A549 (cell line): ENCODE measurements at regions not wholly inside any gene's neighbourhood (a gene's known extent, or its start where the extent isn't known, plus 50 kb on each side); places are given as distances from the start of the nearest gene placed in this dataset.

Source experiments
- ATAC-seq, 2 experiments: fragments of 200-7000 bp in 1 of 2; fragments of >200 bp in 1 of 2; cut with Nextera tagmentation in 1 of 2; cut with Tn5 transposase in 1 of 2; 3 replicates each; pipeline versions ENCODE4 v1.8.0 to v1.9.1; 2018 to 2020; ENCODE audit warnings: mild to moderate bottlenecking in 1 of 2, moderate library complexity in 1 of 2
- CTCF ChIA-PET: fragments of 300-600 bp; sonication (Branson Sonifier 250); formaldehyde crosslinking; extraction: SDS; loops from one replicate; lab custom pipeline; 2021; ENCODE audit warnings: antibody characterized with exemption, inconsistent platforms; lab: Yijun Ruan, JAX
- POLR2A ChIA-PET: fragments of 350-600 bp; formaldehyde crosslinking; extraction: SDS; loops from one replicate; lab custom pipeline; 2021; ENCODE audit warnings: antibody characterized with exemption, inconsistent platforms; lab: Yijun Ruan, JAX
- DNase-seq, 2 experiments: peaks; one replicate each; pipeline versions ENCODE4 v3.0.0 to v3.0.0-alpha.2; 2011 to 2016; ENCODE audit warnings: low read depth in 1 of 2, low spot score in 1 of 2
- FAIRE-seq: peaks from 2 replicates; lab custom pipeline; 2011; peaks lifted over from hg19 to GRCh38; lab: Jason Lieb, UNC
- H3K27ac ChIP-seq, 2 experiments: fragments of >200 bp; sonication (Bioruptor Twin); formaldehyde crosslinking; 3 replicates each; pipeline ENCODE4 v1.5.1; 2016 to 2017
- H3K4me1 ChIP-seq: fragments of >200 bp; sonication (Bioruptor Twin); formaldehyde crosslinking; 3 replicates; pipeline ENCODE4 v1.6.1; 2016
- H3K4me2 ChIP-seq: fragments of >200 bp; sonication (Bioruptor Twin); formaldehyde crosslinking; 3 replicates; pipeline ENCODE4 v1.6.1; 2016
- H3K4me3 ChIP-seq: fragments of >200 bp; sonication (Bioruptor Twin); formaldehyde crosslinking; 3 replicates; pipeline ENCODE4 v1.5.1; 2016
- H3K9me3 ChIP-seq: fragments of >200 bp; sonication (Bioruptor Twin); formaldehyde crosslinking; 3 replicates; pipeline ENCODE4 v1.6.1; 2016
- ATOH8 ChIP-seq: fragments of 250-450 bp; sonication (Bioruptor Pico); IDR thresholded peaks from 2 replicates; pipeline ENCODE4 v1.5.0; 2020; ENCODE audit warnings: low read depth, mild to moderate bottlenecking, moderate library complexity
- BCL3 ChIP-seq: fragments of >200 bp; sonication (Bioruptor Twin); formaldehyde crosslinking; IDR thresholded peaks from 3 replicates; pipeline ENCODE4 v1.6.1; 2016
- CHD4 ChIP-seq: fragments of 200-600 bp; sonication (generic); IDR thresholded peaks from 2 replicates; pipeline ENCODE4 v1.6.1; 2016; ENCODE audit warnings: antibody characterized with exemption, mild to moderate bottlenecking, borderline replicate concordance
- EHMT2 ChIP-seq: fragments of 200-600 bp; sonication (generic); IDR thresholded peaks from 2 replicates; pipeline ENCODE4 v1.6.1; 2016; ENCODE audit warnings: antibody characterized with exemption, low read depth, mild to moderate bottlenecking, moderate library complexity
- ESRRA ChIP-seq: fragments of 150-350 bp; IDR thresholded peaks from 2 replicates; pipeline ENCODE4 v1.6.1; 2014; ENCODE audit warnings: mild to moderate bottlenecking, low read length, borderline replicate concordance
- FOXS1 ChIP-seq: fragments of 250-450 bp; sonication (Bioruptor Pico); IDR thresholded peaks from 2 replicates; pipeline ENCODE4 v1.5.0; 2020; ENCODE audit warnings: mild to moderate bottlenecking, moderate library complexity
- HES2 ChIP-seq: fragments of >200 bp; sonication (Bioruptor Twin); formaldehyde crosslinking; IDR thresholded peaks from 2 replicates; pipeline ENCODE4 v1.6.1; 2016
- HEYL ChIP-seq: fragments of 250-450 bp; sonication (Bioruptor Pico); IDR thresholded peaks from 2 replicates; pipeline ENCODE4 v1.8.0; 2021; ENCODE audit warnings: mild to moderate bottlenecking, moderate library complexity
- HMGXB4 ChIP-seq: fragments of 250-450 bp; sonication (Bioruptor Pico); IDR thresholded peaks from 2 replicates; pipeline ENCODE4 v1.5.0; 2021; ENCODE audit warnings: mild to moderate bottlenecking, moderate library complexity, borderline replicate concordance
- HOXA7 ChIP-seq: fragments of 250-450 bp; sonication (Bioruptor Pico); IDR thresholded peaks from 2 replicates; pipeline ENCODE4 v1.5.0; 2020; ENCODE audit warnings: mild to moderate bottlenecking, moderate library complexity
- HOXB13 ChIP-seq: fragments of 250-450 bp; sonication (Bioruptor Pico); IDR thresholded peaks from 2 replicates; pipeline ENCODE4 v1.5.0; 2020; ENCODE audit warnings: low read depth, mild to moderate bottlenecking, moderate library complexity
- HOXB5 ChIP-seq: fragments of 250-450 bp; sonication (Bioruptor Pico); IDR thresholded peaks from 2 replicates; pipeline ENCODE4 v1.5.0; 2020; ENCODE audit warnings: mild to moderate bottlenecking, moderate library complexity
- JUNB ChIP-seq: fragments of >200 bp; sonication (Bioruptor Twin); formaldehyde crosslinking; IDR thresholded peaks from 2 replicates; pipeline ENCODE4 v1.6.1; 2016
- KDM5A ChIP-seq: fragments of 200-600 bp; sonication (generic); IDR thresholded peaks from 2 replicates; pipeline ENCODE4 v1.6.1; 2016; ENCODE audit warnings: antibody characterized with exemption, mild to moderate bottlenecking
- NFE2L2 ChIP-seq: fragments of 150-350 bp; conservative IDR thresholded peaks from 2 replicates; pipeline ENCODE4 v1.6.1; 2014; ENCODE audit warnings: low read length
- NPAS2 ChIP-seq: fragments of 250-450 bp; sonication (Bioruptor Pico); IDR thresholded peaks from 2 replicates; pipeline ENCODE4 v1.8.0; 2022; ENCODE audit warnings: mild to moderate bottlenecking, moderate library complexity, borderline replicate concordance
- NR3C1 ChIP-seq: fragments of >200 bp; sonication (Bioruptor Twin); formaldehyde crosslinking; IDR thresholded peaks from 3 replicates; pipeline ENCODE4 v1.6.1; 2017
- REST ChIP-seq: fragments of 200-600 bp; sonication (generic); IDR thresholded peaks from 2 replicates; pipeline ENCODE4 v1.6.1; 2016; ENCODE audit warnings: antibody characterized with exemption, mild to moderate bottlenecking, moderate library complexity
- SMC3 ChIP-seq: fragments of >200 bp; sonication (Bioruptor Twin); formaldehyde crosslinking; IDR thresholded peaks from 3 replicates; pipeline ENCODE4 v1.6.1; 2018; ENCODE audit warnings: inconsistent platforms
- SREBF2 ChIP-seq: fragments of 450-650 bp; IDR thresholded peaks from 2 replicates; pipeline ENCODE4 v1.6.1; 2014; ENCODE audit warnings: mild to moderate bottlenecking, moderate library complexity
- TP53 ChIP-seq: fragments of 250-450 bp; sonication (Bioruptor Pico); IDR thresholded peaks from 2 replicates; pipeline ENCODE4 v1.5.0; 2021; ENCODE audit warnings: mild to moderate bottlenecking, moderate library complexity
- ZFP36 ChIP-seq: fragments of 450-650 bp; IDR thresholded peaks from 2 replicates; pipeline ENCODE4 v1.6.1; 2014; ENCODE audit warnings: borderline replicate concordance; ENCODE audit not compliant: partially characterized antibody
- WGBS: methylation state at CpG from one replicate; pipeline ENCODE4 v1.1.6; 2017; ENCODE audit errors: missing lambda C conversion rate; 5-methylcytosine and 5-hydroxymethylcytosine counted together

- DNase-seq (no peak), ATAC-seq (no peak), FAIRE-seq (no peak)
- TF ChIP-seq HEYL (CRISPR knock-in tag) (no peak), ATOH8 (no peak)
- H3K27ac ChIP-seq: no peak overlapping the region
- no peaks in the 10 kb centered on the region for H3K9me3 ChIP-seq
- H3K4me1 ChIP-seq: no peaks in the 10 kb centered on the region
- H3K4me2 ChIP-seq: no peak overlapping the region
- WGBS: 81% methylated on average over 1 of the region's 1 CpG
- ChIA-PET POLR2A (no interaction called here), CTCF (no interaction called here)
- H3K4me3 ChIP-seq: no peak overlapping the region
Measured at GRCh38 chr3:107142171-107142570, 235.1 kb upstream of the CCDC54 start.

- H3K4me3 ChIP-seq: no peak overlapping the region
- 18% methylated on average over 4 of the region's 4 CpGs for WGBS
- no peaks in the 10 kb centered on the region for H3K9me3 ChIP-seq
- no peak overlapping the region for H3K4me2 ChIP-seq
- ChIA-PET POLR2A (no interaction called here), CTCF (no interaction called here)
- TF ChIP-seq ZFP36: no peak
- no peak for TF ChIP-seq HMGXB4 (CRISPR knock-in tag)
- TF ChIP-seq JUNB: no peak
- no peak for TF ChIP-seq EHMT2
- no peak for DNase-seq
- H3K27ac ChIP-seq: no peak overlapping the region
- ATAC-seq: no peak
- no peak for FAIRE-seq
- no peaks in the 10 kb centered on the region for H3K4me1 ChIP-seq
Measured at GRCh38 chr3:107142786-107143575, 234.3 kb upstream of the CCDC54 start.

GRCh38 chr3:107150675-107151074 is 226.6 kb upstream of the CCDC54 start:
- DNase-seq (no peak), ATAC-seq (no peak)
- 12% methylated on average over 4 of the region's 4 CpGs for WGBS
- H3K4me3 ChIP-seq: no peak overlapping the region
- CTCF ChIA-PET: no interaction called here
- TF ChIP-seq BCL3: no peak
- no peak for TF ChIP-seq SREBF2
- TF ChIP-seq CHD4: no peak
- TF ChIP-seq TP53 (CRISPR knock-in tag): no peak
- no peak for TF ChIP-seq NPAS2 (CRISPR knock-in tag)
- no peak for TF ChIP-seq NFE2L2
- no peak for TF ChIP-seq HMGXB4 (CRISPR knock-in tag)
- TF ChIP-seq EHMT2: no peak
- no peak for TF ChIP-seq HOXA7 (CRISPR knock-in tag)
- TF ChIP-seq KDM5A: no peak
- TF ChIP-seq NR3C1: no peak
- TF ChIP-seq SMC3: no peak
- no peak for TF ChIP-seq ESRRA
- no peak for TF ChIP-seq HEYL (CRISPR knock-in tag)
- no peak for TF ChIP-seq HOXB13
- no peak for TF ChIP-seq HES2
- TF ChIP-seq FOXS1 (CRISPR knock-in tag): no peak
- no peak for TF ChIP-seq HOXB5
- TF ChIP-seq REST: no peak
- TF ChIP-seq, all 56 proteins: peak for 0
- Histone ChIP-seq H3K9me3 (no peaks in the 10 kb centered on the region), H3K4me1 (no peaks in the 10 kb centered on the region), H3K27ac (no peak overlapping the region), H3K4me2 (no peak overlapping the region)
- FAIRE-seq: no peak
- POLR2A ChIA-PET: no interaction called here
